HCT116 (cell line): ENCODE measurements at regions not wholly inside any gene's neighbourhood (a gene's known extent, or its start where the extent isn't known, plus 50 kb on each side); places are given as distances from the start of the nearest gene placed in this dataset.
"Not testable (repeated sequence)": the region's sequence is repeated elsewhere in the genome, so short reads cannot be mapped to it uniquely, and the experiment has no call there.

Experiments
- CTCF ChIP-seq, 3 experiments: fragments of 200-600 bp in 1 of 3; sonication (generic) in 1 of 3; IDR thresholded peaks in 2 of 3; conservative IDR thresholded peaks in 1 of 3; 2 replicates each; pipeline ENCODE4 v1.5.1; 2012 to 2017; ENCODE audit warnings: low read depth in 2 of 3, low read length in 2 of 3, antibody characterized with exemption in 1 of 3, borderline replicate concordance in 1 of 3, control low read depth in 1 of 3, mild to moderate bottlenecking in 1 of 3, mixed read lengths in 1 of 3, mixed run types in 1 of 3, moderate library complexity in 1 of 3; ENCODE audit not compliant: insufficient read depth in 1 of 3
- MAX ChIP-seq: IDR thresholded peaks from 2 replicates; pipeline ENCODE4 v1.6.1; 2012

- TF ChIP-seq CTCF (IDR thresholded peaks at IDR 0.05 in 2 of 3, conservative IDR thresholded peaks at IDR 0.05 in 1 of 3; ENCODE audit: borderline replicate concordance in 1 of 3, insufficient read depth in 1 of 3, low read depth in 2 of 3, low read length in 2 of 3); MAX: not testable (repeated sequence)
Measured at GRCh38 chrX:114057422-114057821, 526.5 kb upstream of the HTR2C start.
